ENCODE measurements at regions not wholly inside any gene's neighbourhood (a gene's known extent, or its start where the extent isn't known, plus 50 kb on each side); places are given as distances from the start of the nearest gene placed in this dataset.

GRCh38 chr16:87190288-87191230, 126.6 kb downstream of the C16orf95 start:
- H3K27ac ChIP-seq (ENCODE audit: extremely low read depth, low read depth, low read length) = no peak overlapping the region
- no peaks in the 10 kb centered on the region for H3K4me1 ChIP-seq (ENCODE audit: control insufficient read depth, insufficient read depth, low read length)
- TF ChIP-seq SETDB1 (IDR thresholded peaks at IDR 0.05; ENCODE audit: insufficient read length, low read length) (peak; percentile 56), ZNF548 (tag by site-specific recombination; IDR thresholded peaks at IDR 0.05) (no peak), GLI4 (tag by site-specific recombination; IDR thresholded peaks at IDR 0.05) (no peak), OSR2 (tag by site-specific recombination; IDR thresholded peaks at IDR 0.05) (no peak), HIC1 (tag by site-specific recombination; IDR thresholded peaks at IDR 0.05) (no peak), ZNF521 (tag by site-specific recombination; IDR thresholded peaks at IDR 0.05) (no peak), TRIM28 (IDR thresholded peaks at IDR 0.05; ENCODE audit: borderline replicate concordance, low read length) (no peak)

GRCh38 chr16:87192452-87193073, 124.6 kb downstream of the C16orf95 start:
- no peak overlapping the region for H3K27ac ChIP-seq (ENCODE audit: extremely low read depth, low read depth, low read length)
- H3K4me3 ChIP-seq (ENCODE audit: low read depth, low read length) = no peak overlapping the region
- TF ChIP-seq ZNF223 (tag by site-specific recombination; IDR thresholded peaks at IDR 0.05) (no peak), ZNF561 (tag by site-specific recombination; IDR thresholded peaks at IDR 0.05; ENCODE audit: borderline replicate concordance) (no peak), GLI4 (tag by site-specific recombination; IDR thresholded peaks at IDR 0.05) (no peak), MYNN (tag by site-specific recombination; IDR thresholded peaks at IDR 0.05; ENCODE audit: borderline replicate concordance) (no peak)
- CTCF ChIA-PET = interaction anchor here (1.1 kb wide), 1 partner anchor 10 kb away, joined by 4 read pairs; no protein-coding TSS in a partner anchor
- POLR2A ChIA-PET = no interaction called here
- H3K36me3 ChIP-seq (ENCODE audit: control insufficient read depth in 2 of 2, insufficient read depth in 1 of 2, low read length in 2 of 2) = no peaks in the 10 kb centered on the region
- H3K9me3 ChIP-seq (ENCODE audit: control insufficient read depth, insufficient read depth, low read depth, low read length) = no peaks in the 10 kb centered on the region
- H3K4me1 ChIP-seq (ENCODE audit: control insufficient read depth, insufficient read depth, low read length) = no peaks in the 10 kb centered on the region

More at GRCh38 chr16:87190288-87191230, 126.6 kb downstream of the C16orf95 start:
- Histone ChIP-seq H3K9me3 (ENCODE audit: control insufficient read depth, insufficient read depth, low read depth, low read length) (no peaks in the 10 kb centered on the region), H3K4me3 (ENCODE audit: low read depth, low read length) (no peak overlapping the region), H3K36me3 (ENCODE audit: control insufficient read depth in 2 of 2, insufficient read depth in 1 of 2, low read length in 2 of 2) (no peaks in the 10 kb centered on the region)
- CTCF ChIA-PET = interaction anchor here (1.3 kb wide), 2 partner anchors 114 to 129 kb away, joined by 3 to 4 read pairs; no protein-coding TSS in a partner anchor
- POLR2A ChIA-PET = no interaction called here

GRCh38 chr16:87194172-87194571, 123.0 kb downstream of the C16orf95 start:
- no peaks in the 10 kb centered on the region for H3K4me1 ChIP-seq (ENCODE audit: control insufficient read depth, insufficient read depth, low read length)
- ChIA-PET POLR2A (no interaction called here), CTCF (interaction anchor here (0.8 to 1.5 kb wide), 4 partner anchors 8 to 443 kb away, joined by 3 to 4 read pairs (median 4); no protein-coding TSS in a partner anchor)
- no peaks in the 10 kb centered on the region for H3K36me3 ChIP-seq (ENCODE audit: control insufficient read depth in 2 of 2, insufficient read depth in 1 of 2, low read length in 2 of 2)
- H3K27ac ChIP-seq (ENCODE audit: extremely low read depth, low read depth, low read length) = no peak overlapping the region
- peak; percentile 28 for TF ChIP-seq SETDB1 (IDR thresholded peaks at IDR 0.05; ENCODE audit: insufficient read length, low read length)
- TF ChIP-seq ZNF157 (tag by site-specific recombination; IDR thresholded peaks at IDR 0.05) = peak; percentile 99
- no peak for TF ChIP-seq PRDM10 (tag by site-specific recombination; IDR thresholded peaks at IDR 0.05)
- TF ChIP-seq ZNF354C (tag by site-specific recombination; IDR thresholded peaks at IDR 0.05; ENCODE audit: borderline replicate concordance, low read depth) = no peak
- TF ChIP-seq ZNF202 (tag by site-specific recombination; IDR thresholded peaks at IDR 0.05; ENCODE audit: borderline replicate concordance) = no peak
- TF ChIP-seq ZNF341 (tag by site-specific recombination; IDR thresholded peaks at IDR 0.05; ENCODE audit: low read depth) = no peak
- H3K4me3 ChIP-seq (ENCODE audit: low read depth, low read length) = no peak overlapping the region
- no peaks in the 10 kb centered on the region for H3K9me3 ChIP-seq (ENCODE audit: control insufficient read depth, insufficient read depth, low read depth, low read length)
